ENCODE measurements at regions not wholly inside any gene's neighbourhood (a gene's known extent, or its start where the extent isn't known, plus 50 kb on each side); places are given as distances from the start of the nearest gene placed in this dataset.

DNA sequence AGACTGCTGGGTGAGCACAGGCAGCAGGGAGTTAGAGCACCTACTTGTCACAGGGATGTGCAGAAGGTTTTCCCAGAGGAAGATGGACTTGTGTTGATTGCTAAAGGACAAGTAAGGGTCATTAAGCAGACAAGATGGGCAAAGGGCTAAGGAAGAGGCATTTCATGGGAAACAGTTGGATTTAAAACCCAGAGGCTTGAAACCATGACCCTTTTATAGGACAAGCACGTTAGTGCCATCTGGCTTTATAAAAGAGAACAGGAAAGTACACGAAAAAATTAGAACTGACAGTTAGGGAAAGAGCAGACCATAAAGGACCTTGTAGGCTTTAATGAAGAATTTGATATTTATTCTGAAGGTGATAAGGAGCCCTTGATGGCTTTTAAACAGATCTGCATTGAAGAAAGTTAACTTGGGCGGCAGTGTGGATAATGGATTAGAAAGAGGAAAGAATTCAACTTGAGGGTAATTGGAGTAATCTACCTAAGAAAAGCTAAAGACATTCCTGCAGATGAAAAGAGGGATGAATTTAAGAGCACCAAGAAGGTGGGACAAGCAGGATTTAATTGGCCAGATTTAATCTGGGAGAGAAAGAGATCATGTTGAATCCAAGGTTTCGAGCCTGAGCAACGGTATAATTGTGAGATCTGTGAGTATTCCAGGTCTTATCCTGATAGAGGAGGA is 68.6 kb downstream of the ZC3H11B start:
- TF ChIP-seq CTCF (IDR thresholded peaks at IDR 0.05 in 4 of 5, conservative IDR thresholded peaks at IDR 0.05 in 1 of 5) (no peak), POLR2A (IDR thresholded peaks at IDR 0.05) (no peak)
